ENCODE measurements at regions not wholly inside any gene's neighbourhood (a gene's known extent, or its start where the extent isn't known, plus 50 kb on each side); places are given as distances from the start of the nearest gene placed in this dataset.

DNA sequence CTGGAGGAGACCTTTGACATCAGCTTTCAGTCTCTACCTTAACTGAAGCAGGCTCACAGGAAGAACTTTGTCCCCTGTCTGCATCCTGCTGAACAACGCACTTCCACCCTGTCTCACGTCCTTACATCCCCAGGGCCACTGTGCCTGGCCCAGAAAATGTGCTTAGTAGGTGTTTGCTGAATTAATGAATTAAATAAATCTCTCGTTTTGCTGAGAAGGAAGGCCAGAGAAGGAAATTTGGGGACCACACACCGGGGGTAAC, 54.3 kb upstream of the CREB3L1 start:
- Mint-ChIP-seq H3K27ac (no peak overlapping the region), H3K27me3 (ENCODE audit: insufficient read depth) (peaks cover 14% of the 10 kb centered on the region), H3K4me3 (no peak overlapping the region), H3K4me1 (ENCODE audit: low read depth) (peaks cover 6% of the 10 kb centered on the region; the same call in 1 of the 2 replicates), H3K36me3 (ENCODE audit: low read depth) (no peaks in the 10 kb centered on the region), H3K9me3 (no peaks in the 10 kb centered on the region)
- DNase-seq: no peak
- TF ChIP-seq, protein P1, sequence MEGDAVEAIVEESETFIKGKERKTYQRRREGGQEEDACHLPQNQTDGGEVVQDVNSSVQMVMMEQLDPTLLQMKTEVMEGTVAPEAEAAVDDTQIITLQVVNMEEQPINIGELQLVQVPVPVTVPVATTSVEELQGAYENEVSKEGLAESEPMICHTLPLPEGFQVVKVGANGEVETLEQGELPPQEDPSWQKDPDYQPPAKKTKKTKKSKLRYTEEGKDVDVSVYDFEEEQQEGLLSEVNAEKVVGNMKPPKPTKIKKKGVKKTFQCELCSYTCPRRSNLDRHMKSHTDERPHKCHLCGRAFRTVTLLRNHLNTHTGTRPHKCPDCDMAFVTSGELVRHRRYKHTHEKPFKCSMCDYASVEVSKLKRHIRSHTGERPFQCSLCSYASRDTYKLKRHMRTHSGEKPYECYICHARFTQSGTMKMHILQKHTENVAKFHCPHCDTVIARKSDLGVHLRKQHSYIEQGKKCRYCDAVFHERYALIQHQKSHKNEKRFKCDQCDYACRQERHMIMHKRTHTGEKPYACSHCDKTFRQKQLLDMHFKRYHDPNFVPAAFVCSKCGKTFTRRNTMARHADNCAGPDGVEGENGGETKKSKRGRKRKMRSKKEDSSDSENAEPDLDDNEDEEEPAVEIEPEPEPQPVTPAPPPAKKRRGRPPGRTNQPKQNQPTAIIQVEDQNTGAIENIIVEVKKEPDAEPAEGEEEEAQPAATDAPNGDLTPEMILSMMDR (IDR thresholded peaks at IDR 0.05): no peak

DNA sequence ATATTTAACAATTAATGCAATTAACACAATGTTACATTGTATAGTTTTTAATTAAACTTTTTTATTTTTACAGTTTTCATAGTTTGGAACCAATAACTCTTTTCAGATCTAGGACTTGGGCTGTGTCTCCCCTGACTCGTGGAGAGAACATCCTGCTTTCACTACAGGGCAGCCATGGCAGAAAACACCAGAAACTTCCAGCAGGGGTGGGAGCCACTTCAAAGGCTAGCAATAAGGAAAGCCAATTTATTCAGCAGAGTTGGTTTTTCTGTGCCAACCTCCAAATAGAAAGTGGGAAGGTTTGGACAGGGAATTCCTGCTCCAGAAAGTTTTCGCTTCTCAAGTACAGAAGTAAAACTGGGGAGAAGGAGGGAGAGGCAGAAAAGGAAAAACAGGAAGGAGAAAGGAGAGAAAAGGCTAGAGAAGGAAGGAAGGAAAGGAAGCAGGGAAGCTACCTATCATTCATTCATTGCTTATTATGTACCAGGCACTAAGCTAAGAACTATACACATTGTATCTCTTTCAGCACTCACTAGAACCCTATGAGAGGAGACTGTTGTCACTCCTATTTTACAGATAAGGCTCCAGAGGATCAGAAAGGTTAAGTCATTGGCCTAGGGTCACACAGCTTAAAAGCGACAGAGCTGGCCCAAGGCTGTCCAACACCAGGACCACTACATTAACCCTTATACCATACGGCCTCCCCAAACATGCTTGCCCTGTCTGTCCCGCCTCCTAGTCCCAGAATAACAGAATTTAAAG, 54.8 kb upstream of the CREB3L1 start:
- Mint-ChIP-seq H3K9me3 (no peaks in the 10 kb centered on the region), H3K27me3 (ENCODE audit: insufficient read depth) (peaks cover 14% of the 10 kb centered on the region), H3K4me1 (ENCODE audit: low read depth) (peaks cover 6% of the 10 kb centered on the region; the same call in 1 of the 2 replicates), H3K4me3 (peak overlapping the region; percentile 39; the same call in 1 of the 2 replicates), H3K36me3 (ENCODE audit: low read depth) (no peaks in the 10 kb centered on the region), H3K27ac (peak overlapping the region; percentile 30; the same call in 1 of the 2 replicates)
- TF ChIP-seq, protein P1 (IDR thresholded peaks at IDR 0.05): no peak
- no peak for DNase-seq

DNA sequence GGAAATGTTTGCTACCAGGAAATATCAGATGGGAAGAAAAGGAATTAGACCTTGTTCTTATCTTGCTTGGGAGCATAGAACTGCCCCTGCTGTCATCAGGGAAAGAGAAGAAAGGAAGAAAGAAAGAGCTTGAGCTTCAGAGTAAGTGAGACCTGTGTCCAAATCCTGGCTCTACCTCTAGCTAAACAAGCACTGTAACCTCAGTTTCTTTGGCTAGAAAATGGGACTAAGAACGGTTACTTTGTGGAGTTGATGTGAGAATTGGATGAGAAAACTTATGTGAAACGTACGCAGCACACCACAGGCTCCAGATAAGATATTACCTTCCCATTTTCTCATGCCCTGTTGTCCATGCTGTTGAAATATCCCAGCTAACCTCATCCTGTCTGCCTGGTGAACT, 57.1 kb upstream of the CREB3L1 start:
- Mint-ChIP-seq H3K27ac (no peak overlapping the region), H3K4me1 (ENCODE audit: low read depth) (peaks cover 20% of the 10 kb centered on the region), H3K4me3 (no peak overlapping the region), H3K27me3 (ENCODE audit: insufficient read depth) (peaks cover 9% of the 10 kb centered on the region), H3K9me3 (no peaks in the 10 kb centered on the region), H3K36me3 (ENCODE audit: low read depth) (no peaks in the 10 kb centered on the region)
- TF ChIP-seq, protein P1 (IDR thresholded peaks at IDR 0.05): no peak
- no peak for DNase-seq

DNA sequence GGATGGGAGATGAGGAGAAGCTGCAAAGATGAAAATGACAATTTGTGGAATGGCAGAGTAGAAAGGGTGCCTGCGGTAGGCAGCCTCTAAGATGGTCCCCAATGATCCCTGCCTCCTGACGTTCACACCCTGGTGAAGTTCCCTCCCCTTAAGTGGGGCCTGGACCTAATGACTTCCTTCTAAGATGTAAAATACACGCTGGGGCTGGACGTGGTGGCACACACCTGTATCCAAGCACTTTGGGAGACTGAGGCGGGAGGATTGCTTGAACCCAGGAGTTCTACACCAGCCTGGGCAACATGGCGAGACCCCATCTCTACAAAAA, 60.7 kb upstream of the CREB3L1 start:
- Mint-ChIP-seq H3K27ac (no peak overlapping the region), H3K4me1 (ENCODE audit: low read depth) (peaks cover 19% of the 10 kb centered on the region), H3K4me3 (peak overlapping the region; percentile 82; the same call in 1 of the 2 replicates), H3K27me3 (ENCODE audit: insufficient read depth) (peaks cover 12% of the 10 kb centered on the region), H3K36me3 (ENCODE audit: low read depth) (no peaks in the 10 kb centered on the region), H3K9me3 (no peaks in the 10 kb centered on the region)
- TF ChIP-seq, protein P1 (IDR thresholded peaks at IDR 0.05): no peak
- DNase-seq: no peak

DNA sequence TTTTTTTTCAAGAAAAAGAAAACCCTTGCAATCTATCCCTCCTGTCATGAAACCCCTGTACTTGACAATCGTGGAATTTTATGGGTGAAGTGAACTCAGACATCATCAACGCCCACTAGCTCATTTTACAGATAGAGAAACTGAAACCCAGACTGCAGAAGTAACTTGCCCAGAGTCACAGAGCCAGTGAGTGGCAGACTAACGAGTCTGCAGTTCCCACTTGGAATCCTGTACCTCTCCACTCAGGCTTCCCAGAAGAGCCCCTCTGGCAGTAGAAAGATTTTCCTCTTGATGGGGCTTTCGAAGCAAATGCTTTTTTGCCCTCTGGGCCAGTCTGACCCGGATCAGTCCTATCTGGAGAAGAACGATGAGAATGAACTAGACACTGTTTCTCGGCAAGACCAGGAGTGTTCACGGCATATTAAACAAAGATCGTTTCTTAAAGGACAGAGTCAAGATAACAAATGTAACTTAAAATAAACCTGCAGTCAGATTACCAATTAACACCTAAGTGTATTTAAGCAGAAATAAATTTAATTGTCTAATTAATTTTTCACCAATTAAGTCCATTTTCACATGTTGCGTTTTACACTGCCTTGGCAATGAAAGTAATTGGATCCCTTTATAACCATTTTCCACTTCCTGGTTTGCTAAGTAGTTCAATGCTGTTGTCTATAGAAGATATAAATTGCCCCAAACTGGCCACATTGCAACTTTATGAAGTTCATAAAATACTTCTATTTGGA, 61.3 kb upstream of the CREB3L1 start:
- 0 out of 2 replicates have a peak overlapping the region, but pooled peaks have one; percentile 25 for H3K27ac Mint-ChIP-seq

More for the DNA sequence above, 61.3 kb upstream of the CREB3L1 start:
- no peaks in the 10 kb centered on the region for H3K9me3 Mint-ChIP-seq
- no peaks in the 10 kb centered on the region for H3K36me3 Mint-ChIP-seq (ENCODE audit: low read depth)
- peak overlapping the region; percentile 82 for H3K4me3 Mint-ChIP-seq
- H3K4me1 Mint-ChIP-seq (ENCODE audit: low read depth): peaks cover 19% of the 10 kb centered on the region
- DNase-seq: no peak
- TF ChIP-seq, protein P1 (IDR thresholded peaks at IDR 0.05): no peak
- peaks cover 12% of the 10 kb centered on the region for H3K27me3 Mint-ChIP-seq (ENCODE audit: insufficient read depth)

Data from HFFc6 (cell line).